K562 (cell line): ENCODE measurements at regions not wholly inside any gene's neighbourhood (a gene's known extent, or its start where the extent isn't known, plus 50 kb on each side); places are given as distances from the start of the nearest gene placed in this dataset.

Source experiments
- ATAC-seq: fragments of 200-7000 bp; cut with Tn5 transposase; 3 replicates; pipeline ENCODE4 v1.9.1; 2020; ENCODE audit warnings: moderate library complexity
- BruUV-seq: library from RNA; stranded (reverse); fragments of 400-500 nt; replicated peaks from 2 replicates; lab custom pipeline; 2021; lab: Mats Ljungman, UMichigan
- CTCF ChIA-PET: fragments of 300-600 bp; formaldehyde crosslinking; extraction: SDS; loops from one replicate; lab custom pipeline; 2021; ENCODE audit warnings: low intra/inter-chr PET ratio; lab: Yijun Ruan, JAX
- POLR2A ChIA-PET: fragments of 300-600, 350-650 bp; sonication (Branson Sonifier 250); formaldehyde crosslinking; extraction: SDS; loops from one replicate; lab custom pipeline; 2021; ENCODE audit warnings: antibody characterized with exemption, inconsistent platforms; lab: Yijun Ruan, JAX
- DNase-seq, 4 experiments: peaks; one replicate each; pipeline versions ENCODE4 v3.0.0 to v3.0.0-alpha.2; 2011 to 2018; ENCODE audit warnings: low spot score in 3 of 4, mixed read lengths in 3 of 4; ENCODE audit errors: extremely low read depth in 1 of 4
- FAIRE-seq: peaks from 2 replicates; lab custom pipeline; 2011; peaks lifted over from hg19 to GRCh38; lab: Jason Lieb, UNC
- H2AFZ ChIP-seq: 2 replicates; pipeline ENCODE4 v1.6.0; 2011; ENCODE audit warnings: low read depth, low read length, control low read depth, inconsistent platforms
- H3K27ac ChIP-seq: fragments of 200-600 bp; 3 replicates; pipeline ENCODE4 v1.8.0; 2011; ENCODE audit warnings: low read depth, mild to moderate bottlenecking, control low read depth, inconsistent platforms, low read length, moderate library complexity, mixed read lengths; ENCODE audit errors: extremely low read depth
- H3K27me3 ChIP-seq, 2 experiments: fragments of 300-600 bp in 1 of 2; 2 replicates in 1 of 2; 3 replicates in 1 of 2; pipeline versions ENCODE4 v1.6.0 to v1.8.0; 2011; ENCODE audit warnings: inconsistent platforms in 2 of 2, low read length in 2 of 2, mild to moderate bottlenecking in 1 of 2, mixed read lengths in 1 of 2, moderate library complexity in 1 of 2; ENCODE audit not compliant: control insufficient read depth in 2 of 2, insufficient read depth in 2 of 2
- H3K36me3 ChIP-seq: fragments of 300-600 bp; 3 replicates; pipeline ENCODE4 v1.8.0; 2011; ENCODE audit warnings: mild to moderate bottlenecking, low read length, inconsistent platforms; ENCODE audit not compliant: control insufficient read depth, insufficient read depth
- H3K4me1 ChIP-seq, 2 experiments: fragments of 200-600 bp in 1 of 2; replicated peaks in 1 of 2; 2 replicates in 1 of 2; 3 replicates in 1 of 2; pipeline versions ENCODE4 v1.5.1 to v1.8.0; 2011; ENCODE audit warnings: inconsistent platforms in 2 of 2, low read length in 2 of 2, mild to moderate bottlenecking in 1 of 2, mixed read lengths in 1 of 2, moderate library complexity in 1 of 2; ENCODE audit not compliant: control insufficient read depth in 2 of 2, insufficient read depth in 2 of 2
- H3K4me2 ChIP-seq: 2 replicates; pipeline ENCODE4 v1.6.1; 2011; ENCODE audit warnings: low read length, control low read depth, inconsistent platforms, mixed read lengths; ENCODE audit not compliant: insufficient read depth
- H3K4me3 ChIP-seq: fragments of 200-600 bp; sonication (generic), shearing (Covaris generic); 2 replicates; pipeline ENCODE4 v1.5.1; 2016; ENCODE audit warnings: control low read depth, inconsistent platforms
- H3K79me2 ChIP-seq: fragments of 200-600 bp; 3 replicates; pipeline ENCODE4 v1.8.0; 2011; ENCODE audit warnings: low read length, inconsistent platforms; ENCODE audit not compliant: control insufficient read depth, insufficient read depth
- H3K9ac ChIP-seq, 2 experiments: 2 replicates each; pipeline versions ENCODE4 v1.6.0 to v1.6.1; 2011; ENCODE audit warnings: low read depth in 2 of 2, low read length in 2 of 2, control low read depth in 1 of 2, inconsistent platforms in 1 of 2, mild to moderate bottlenecking in 1 of 2, mixed read lengths in 1 of 2; ENCODE audit not compliant: insufficient read depth in 1 of 2
- H3K9me1 ChIP-seq: one replicate; pipeline ENCODE4 v1.6.0; 2011; ENCODE audit warnings: inconsistent platforms, mild to moderate bottlenecking, low read length, moderate library complexity; ENCODE audit not compliant: control insufficient read depth, insufficient read depth
- H3K9me3 ChIP-seq: replicated peaks from 2 replicates; pipeline ENCODE4 v1.5.1; 2011; ENCODE audit warnings: low read depth, low read length, inconsistent platforms; ENCODE audit not compliant: control insufficient read depth, insufficient read depth
- H4K20me1 ChIP-seq: replicated peaks from 2 replicates; pipeline ENCODE4 v1.6.1; 2011; ENCODE audit warnings: low read length, inconsistent platforms, mixed read lengths; ENCODE audit not compliant: control insufficient read depth, insufficient read depth
- EGR1 ChIP-seq: fragments of 450-650 bp; conservative IDR thresholded peaks from 2 replicates; pipeline ENCODE4 v1.6.1; 2017; ENCODE audit warnings: mild to moderate bottlenecking
- ELF1 ChIP-seq: fragments of 200-800 bp; sonication (Bioruptor generic); IDR thresholded peaks from 2 replicates; pipeline ENCODE4 v1.6.1; 2016; ENCODE audit warnings: missing genetic modification characterization, missing compliant biosample characterization
- EP300 ChIP-seq: IDR thresholded peaks from 2 replicates; pipeline ENCODE4 v1.6.1; 2012; ENCODE audit warnings: low read length, improper control_type of control experiment
- GATA2 ChIP-seq: sonication (generic); formaldehyde crosslinking; IDR thresholded peaks from 2 replicates; pipeline ENCODE4 v1.4.0; 2020; ENCODE audit warnings: mild to moderate bottlenecking, missing genetic modification reagents
- MEF2D ChIP-seq: conservative IDR thresholded peaks from 2 replicates; pipeline ENCODE4 v1.6.1; 2016; ENCODE audit warnings: low read depth, missing genetic modification characterization, missing compliant biosample characterization
- RBM17 ChIP-seq: fragments of 200-400 bp; formaldehyde crosslinking; IDR thresholded peaks from 2 replicates; pipeline ENCODE4 v1.6.1; 2017; ENCODE audit warnings: low read depth, mild to moderate bottlenecking, low read length, borderline replicate concordance
- SMAD2 ChIP-seq: fragments of 150-350 bp; IDR thresholded peaks from 2 replicates; pipeline ENCODE4 v1.6.1; 2014; ENCODE audit warnings: low read depth, mild to moderate bottlenecking, low read length
- SREBF2 ChIP-seq: sonication (generic); formaldehyde crosslinking; IDR thresholded peaks from 2 replicates; pipeline ENCODE4 v1.4.0; 2020; ENCODE audit warnings: mild to moderate bottlenecking, missing genetic modification reagents
- TCF3 ChIP-seq: sonication (generic); formaldehyde crosslinking; IDR thresholded peaks from 2 replicates; pipeline ENCODE4 v1.4.0; 2020; ENCODE audit warnings: mild to moderate bottlenecking, missing genetic modification reagents
- TEAD4 ChIP-seq, 2 experiments: sonication (generic) in 1 of 2; formaldehyde crosslinking in 1 of 2; IDR thresholded peaks; 2 replicates each; pipeline versions ENCODE4 v1.6.1 to v1.8.0; 2012 to 2022; ENCODE audit warnings: borderline replicate concordance in 1 of 2, inconsistent platforms in 1 of 2, low read length in 1 of 2, mild to moderate bottlenecking in 1 of 2, missing genetic modification reagents in 1 of 2
- ZNF121 ChIP-seq: sonication (generic); formaldehyde crosslinking; conservative IDR thresholded peaks from 2 replicates; pipeline ENCODE4 v1.8.0; 2022; ENCODE audit warnings: missing genetic modification reagents
- ZNF589 ChIP-seq: fragments of 200-800 bp; sonication (Bioruptor generic); IDR thresholded peaks from 2 replicates; pipeline ENCODE4 v1.6.1; 2016; ENCODE audit warnings: low read depth, missing genetic modification characterization, missing compliant biosample characterization
- WGBS: fragments of 100-300 bp; shearing (Covaris generic); methylation state at CpG from one replicate; pipeline ENCODE4 v1.1.6; 2016; ENCODE audit warnings: low coverage, mixed read lengths; ENCODE audit not compliant: insufficient coverage; ENCODE audit errors: missing lambda C conversion rate; 5-methylcytosine and 5-hydroxymethylcytosine counted together
- in situ Hi-C: fragments of 300-500 bp; cut with MboI; formaldehyde crosslinking; loops from 4 replicates; pipeline ENCODE4 v1.15.0; 2018; ENCODE audit warnings: inconsistent platforms, mixed read lengths
- intact Hi-C: fragments of 100-400 bp; cut with micrococcal nuclease; formaldehyde crosslinking; loops from 2 replicates; pipeline ENCODE4 v1.14.2; 2022
- TF ChIP-seq, protein P1 (sequence below): fragments of 450-650 bp; IDR thresholded peaks from 2 replicates; pipeline ENCODE4 v1.6.1; 2016
- TF ChIP-seq, protein P2 (sequence below), 2 experiments: fragments of 450-650 bp; conservative IDR thresholded peaks; 2 replicates each; pipeline ENCODE4 v1.6.1; 2017; ENCODE audit warnings: mild to moderate bottlenecking in 2 of 2, moderate library complexity in 2 of 2
- TF ChIP-seq, protein P3 (sequence below): sonication (generic); formaldehyde crosslinking; IDR thresholded peaks from 2 replicates; pipeline ENCODE4 v1.8.0; 2022; ENCODE audit warnings: missing genetic modification reagents, mild to moderate bottlenecking, moderate library complexity, borderline replicate concordance

DNA sequence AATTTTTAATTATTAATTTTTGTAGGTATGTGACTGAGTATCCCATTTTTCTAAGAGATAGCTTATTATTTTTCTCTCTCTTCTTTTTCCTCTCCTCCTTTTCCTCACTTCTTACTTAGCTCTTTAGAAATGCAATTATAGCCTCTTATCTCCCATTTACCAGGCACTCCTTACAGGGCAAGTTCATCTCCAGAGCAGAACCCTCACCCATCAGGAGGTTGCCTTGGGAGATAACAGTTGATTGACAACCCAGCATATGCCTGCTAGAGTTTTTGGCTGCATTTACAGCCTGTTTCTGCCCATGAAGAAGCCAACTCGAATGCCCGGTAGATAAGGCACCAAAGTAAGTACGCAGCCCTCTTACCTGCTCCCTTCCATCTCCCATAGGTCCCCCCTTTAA is 572.9 kb upstream of the ZFP42 start (continued):
- no peak for TF ChIP-seq MEF2D (tag)
- peak; percentile 6; the same call in 1 of the 2 replicates for TF ChIP-seq EP300
- TF ChIP-seq, protein P1, sequence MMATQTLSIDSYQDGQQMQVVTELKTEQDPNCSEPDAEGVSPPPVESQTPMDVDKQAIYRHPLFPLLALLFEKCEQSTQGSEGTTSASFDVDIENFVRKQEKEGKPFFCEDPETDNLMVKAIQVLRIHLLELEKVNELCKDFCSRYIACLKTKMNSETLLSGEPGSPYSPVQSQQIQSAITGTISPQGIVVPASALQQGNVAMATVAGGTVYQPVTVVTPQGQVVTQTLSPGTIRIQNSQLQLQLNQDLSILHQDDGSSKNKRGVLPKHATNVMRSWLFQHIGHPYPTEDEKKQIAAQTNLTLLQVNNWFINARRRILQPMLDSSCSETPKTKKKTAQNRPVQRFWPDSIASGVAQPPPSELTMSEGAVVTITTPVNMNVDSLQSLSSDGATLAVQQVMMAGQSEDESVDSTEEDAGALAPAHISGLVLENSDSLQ: peak; percentile 87
- peak; percentile 43 for TF ChIP-seq TEAD4 (IDR thresholded peaks at IDR 0.05; ENCODE audit: low read length)
- TF ChIP-seq TEAD4 (CRISPR knock-in tag; IDR thresholded peaks at IDR 0.05; ENCODE audit: borderline replicate concordance): no peak
- peak; percentile 78 for TF ChIP-seq TCF3
- no peak for TF ChIP-seq ELF1 (tag)

DNA sequence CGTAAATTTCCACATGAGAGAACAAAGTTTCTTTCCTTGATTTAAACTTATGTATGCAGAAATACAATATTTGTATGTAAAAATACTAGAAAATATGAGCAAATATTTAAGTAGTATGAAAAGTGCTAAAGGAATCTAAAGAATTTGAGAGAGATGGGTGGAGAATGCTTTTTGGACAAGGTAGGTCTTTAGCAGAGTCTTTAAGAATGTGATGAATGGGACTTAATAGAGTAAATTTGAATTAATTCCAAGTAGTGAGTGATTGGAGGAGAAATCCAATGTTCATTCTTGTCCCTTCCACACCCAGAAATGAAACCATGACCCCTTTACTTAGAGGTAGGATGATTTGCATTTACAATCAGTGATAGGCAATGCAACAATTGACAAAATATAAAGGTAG is 570.9 kb upstream of the ZFP42 start:
- ATAC-seq (no peak), FAIRE-seq (no peak), DNase-seq (no peak)
- in situ Hi-C loops: no loop called here
- ChIA-PET CTCF (no interaction called here), POLR2A (no interaction called here)
- H3K27me3 ChIP-seq: no peaks in the 10 kb centered on the region
- TF ChIP-seq EGR1 (no peak), ZNF121 (CRISPR knock-in tag) (no peak), GATA2 (CRISPR knock-in tag) (no peak), RBM17 (no peak), ZNF589 (CRISPR knock-in tag) (no peak), SMAD2 (no peak), SREBF2 (CRISPR knock-in tag) (no peak)
- TF ChIP-seq, protein P2, sequence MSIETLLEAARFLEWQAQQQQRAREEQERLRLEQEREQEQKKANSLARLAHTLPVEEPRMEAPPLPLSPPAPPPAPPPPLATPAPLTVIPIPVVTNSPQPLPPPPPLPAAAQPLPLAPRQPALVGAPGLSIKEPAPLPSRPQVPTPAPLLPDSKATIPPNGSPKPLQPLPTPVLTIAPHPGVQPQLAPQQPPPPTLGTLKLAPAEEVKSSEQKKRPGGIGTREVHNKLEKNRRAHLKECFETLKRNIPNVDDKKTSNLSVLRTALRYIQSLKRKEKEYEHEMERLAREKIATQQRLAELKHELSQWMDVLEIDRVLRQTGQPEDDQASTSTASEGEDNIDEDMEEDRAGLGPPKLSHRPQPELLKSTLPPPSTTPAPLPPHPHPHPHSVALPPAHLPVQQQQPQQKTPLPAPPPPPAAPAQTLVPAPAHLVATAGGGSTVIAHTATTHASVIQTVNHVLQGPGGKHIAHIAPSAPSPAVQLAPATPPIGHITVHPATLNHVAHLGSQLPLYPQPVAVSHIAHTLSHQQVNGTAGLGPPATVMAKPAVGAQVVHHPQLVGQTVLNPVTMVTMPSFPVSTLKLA (conservative IDR thresholded peaks at IDR 0.05): no peak
- TF ChIP-seq, protein P3, sequence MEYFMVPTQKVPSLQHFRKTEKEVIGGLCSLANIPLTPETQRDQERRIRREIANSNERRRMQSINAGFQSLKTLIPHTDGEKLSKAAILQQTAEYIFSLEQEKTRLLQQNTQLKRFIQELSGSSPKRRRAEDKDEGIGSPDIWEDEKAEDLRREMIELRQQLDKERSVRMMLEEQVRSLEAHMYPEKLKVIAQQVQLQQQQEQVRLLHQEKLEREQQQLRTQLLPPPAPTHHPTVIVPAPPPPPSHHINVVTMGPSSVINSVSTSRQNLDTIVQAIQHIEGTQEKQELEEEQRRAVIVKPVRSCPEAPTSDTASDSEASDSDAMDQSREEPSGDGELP (CRISPR knock-in tag): no peak
- no peaks in the 10 kb centered on the region for H3K36me3 ChIP-seq
- no peak overlapping the region for H3K9ac ChIP-seq
- no peak overlapping the region for H2AFZ ChIP-seq
- no TSS peak for BruUV-seq
- H3K27ac ChIP-seq: no peak overlapping the region
- no peaks in the 10 kb centered on the region for H3K79me2 ChIP-seq
- intact Hi-C loops: no loop called here
- no peak overlapping the region for H3K4me2 ChIP-seq
- no peaks in the 10 kb centered on the region for H3K9me1 ChIP-seq
- no peaks in the 10 kb centered on the region for H4K20me1 ChIP-seq
- 0% methylated on average over 1 of the region's 1 CpG for WGBS
- H3K4me3 ChIP-seq: no peak overlapping the region
- no peaks in the 10 kb centered on the region for H3K4me1 ChIP-seq
- no peaks in the 10 kb centered on the region for H3K9me3 ChIP-seq
